Activated CD8-positive, alpha-beta T cell treated with anti-CD3 and anti-CD28 coated beads for 36 hours (primary cell): ENCODE measurements at regions not wholly inside any gene's neighbourhood (a gene's known extent, or its start where the extent isn't known, plus 50 kb on each side); places are given as distances from the start of the nearest gene placed in this dataset.

Source experiments
- ATAC-seq: fragments of 200-7000 bp; cut with Tn5 transposase; one replicate; pipeline ENCODE4 v1.10.0; 2021; ENCODE audit warnings: mild to moderate bottlenecking, moderate library complexity
- CTCF ChIA-PET: fragments of 350-600 bp; sonication (Branson Sonifier 250); formaldehyde crosslinking; loops from one replicate; lab custom pipeline; 2021; ENCODE audit warnings: antibody characterized with exemption; lab: Charles Lee
- POLR2A ChIA-PET: fragments of 350-600 bp; sonication (Branson Sonifier 250); formaldehyde crosslinking; loops from one replicate; lab custom pipeline; 2021; ENCODE audit warnings: antibody characterized with exemption; lab: Charles Lee
- DNase-seq: peaks from one replicate; pipeline ENCODE4 v3.0.0-alpha.2; 2020
- H3K27ac Mint-ChIP-seq: one replicate; pipeline ENCODE4 v1.8.0; 2021; ENCODE audit warnings: mild to moderate bottlenecking, mixed read lengths
- H3K27me3 Mint-ChIP-seq: one replicate; pipeline ENCODE4 v1.8.0; 2021; ENCODE audit warnings: mixed read lengths
- H3K36me3 Mint-ChIP-seq: one replicate; pipeline ENCODE4 v1.8.0; 2021; ENCODE audit warnings: low read depth, mixed read lengths
- H3K4me1 Mint-ChIP-seq: one replicate; pipeline ENCODE4 v1.8.0; 2021; ENCODE audit warnings: low read depth, mixed read lengths
- H3K4me3 Mint-ChIP-seq: one replicate; pipeline ENCODE4 v1.8.0; 2021; ENCODE audit warnings: mild to moderate bottlenecking, moderate library complexity, mixed read lengths
- H3K9me3 Mint-ChIP-seq: one replicate; pipeline ENCODE4 v1.8.0; 2021; ENCODE audit warnings: mixed read lengths
- CTCF ChIP-seq: fragments of 200-600 bp; IDR thresholded peaks from one replicate; pipeline ENCODE4 v1.8.0; 2022; ENCODE audit warnings: antibody characterized with exemption, mild to moderate bottlenecking
- intact Hi-C: fragments of 100-400 bp; cut with micrococcal nuclease; formaldehyde crosslinking; loops from one replicate; pipeline ENCODE4 v1.10.0; 2022

- Mint-ChIP-seq H3K36me3 (no peaks in the 10 kb centered on the region), H3K27me3 (peaks cover 17% of the 10 kb centered on the region), H3K4me3 (no peak overlapping the region), H3K27ac (no peak overlapping the region), H3K4me1 (no peaks in the 10 kb centered on the region), H3K9me3 (no peaks in the 10 kb centered on the region)
- CTCF ChIA-PET, result no interaction called here
- POLR2A ChIA-PET, result no interaction called here
- TF ChIP-seq CTCF, result no peak
- ATAC-seq, result no peak
- DNase-seq, result no peak
- intact Hi-C loops, result no loop called here
Observed at GRCh38 chr14:56720703-56721460, 89.4 kb downstream of the OTX2 start.

- no peaks in the 10 kb centered on the region for H3K9me3 Mint-ChIP-seq
- no peaks in the 10 kb centered on the region for H3K36me3 Mint-ChIP-seq
- TF ChIP-seq CTCF, result no peak
- ATAC-seq, result no peak
- ChIA-PET CTCF (no interaction called here), POLR2A (no interaction called here)
- H3K27ac Mint-ChIP-seq, result no peak overlapping the region
- no peaks in the 10 kb centered on the region for H3K4me1 Mint-ChIP-seq
- H3K27me3 Mint-ChIP-seq, result peaks cover 11% of the 10 kb centered on the region
- DNase-seq, result no peak
- no peak overlapping the region for H3K4me3 Mint-ChIP-seq
- intact Hi-C loops, result no loop called here
Observed at GRCh38 chr14:56718312-56718711, 92.0 kb downstream of the OTX2 start.

- H3K27ac Mint-ChIP-seq, result no peak overlapping the region
- DNase-seq (no peak), ATAC-seq (no peak)
- intact Hi-C loops, result no loop called here
- H3K36me3 Mint-ChIP-seq, result no peaks in the 10 kb centered on the region
- no peaks in the 10 kb centered on the region for H3K4me1 Mint-ChIP-seq
- H3K9me3 Mint-ChIP-seq, result no peaks in the 10 kb centered on the region
- H3K4me3 Mint-ChIP-seq, result no peak overlapping the region
- ChIA-PET CTCF (no interaction called here), POLR2A (no interaction called here)
- peaks cover 5% of the 10 kb centered on the region for H3K27me3 Mint-ChIP-seq
- no peak for TF ChIP-seq CTCF
Observed at GRCh38 chr14:56716705-56717104, 93.6 kb downstream of the OTX2 start.

GRCh38 chr14:56715938-56716337, 94.3 kb downstream of the OTX2 start:
- no peak for TF ChIP-seq CTCF
- POLR2A ChIA-PET, result no interaction called here
- Mint-ChIP-seq H3K27ac (no peak overlapping the region), H3K36me3 (no peaks in the 10 kb centered on the region), H3K4me3 (no peak overlapping the region), H3K9me3 (no peaks in the 10 kb centered on the region), H3K4me1 (no peaks in the 10 kb centered on the region), H3K27me3 (peaks cover 2% of the 10 kb centered on the region)
- ATAC-seq (no peak), DNase-seq (no peak)
- CTCF ChIA-PET, result interaction anchor here (1.1 kb wide), 1 partner anchor 12 kb away, joined by 3 read pairs; no protein-coding TSS in a partner anchor
- intact Hi-C loops, result no loop called here

- intact Hi-C loops, result no loop called here
- H3K4me3 Mint-ChIP-seq, result no peak overlapping the region
- DNase-seq (no peak), ATAC-seq (no peak)
- ChIA-PET POLR2A (no interaction called here), CTCF (no interaction called here)
- TF ChIP-seq CTCF, result no peak
- no peaks in the 10 kb centered on the region for H3K36me3 Mint-ChIP-seq
- peaks cover 9% of the 10 kb centered on the region for H3K27me3 Mint-ChIP-seq
- no peaks in the 10 kb centered on the region for H3K9me3 Mint-ChIP-seq
- H3K27ac Mint-ChIP-seq, result no peak overlapping the region
- H3K4me1 Mint-ChIP-seq, result no peaks in the 10 kb centered on the region
Observed at GRCh38 chr14:56709201-56709600, 101.1 kb downstream of the OTX2 start.
